Activated B cell treated with CpG ODN at 0.5 μM for 24 hours (primary cell): ENCODE measurements at regions not wholly inside any gene's neighbourhood (a gene's known extent, or its start where the extent isn't known, plus 50 kb on each side); places are given as distances from the start of the nearest gene placed in this dataset.

ENCODE experiments used
- ATAC-seq: fragments of 200-7000 bp; cut with Tn5 transposase; one replicate; pipeline ENCODE4 v1.10.0; 2021; ENCODE audit warnings: low read depth, mild to moderate bottlenecking, moderate library complexity
- CTCF ChIA-PET: fragments of 350-600 bp; sonication (Branson Sonifier 250); formaldehyde crosslinking; loops from one replicate; lab custom pipeline; 2021; ENCODE audit warnings: antibody characterized with exemption; lab: Charles Lee
- POLR2A ChIA-PET: fragments of 350-600 bp; sonication (Branson Sonifier 250); formaldehyde crosslinking; loops from one replicate; lab custom pipeline; 2021; ENCODE audit warnings: antibody characterized with exemption; lab: Charles Lee
- DNase-seq: peaks from one replicate; pipeline ENCODE4 v3.0.0; 2022
- H3K27ac Mint-ChIP-seq: one replicate; pipeline ENCODE4 v1.8.0; 2020; ENCODE audit warnings: mixed read lengths
- H3K27me3 Mint-ChIP-seq: one replicate; pipeline ENCODE4 v1.8.0; 2021; ENCODE audit warnings: mixed read lengths
- H3K36me3 Mint-ChIP-seq: one replicate; pipeline ENCODE4 v1.8.0; 2021; ENCODE audit warnings: low read depth, mixed read lengths
- H3K4me1 Mint-ChIP-seq: one replicate; pipeline ENCODE4 v1.8.0; 2021; ENCODE audit warnings: mixed read lengths
- H3K4me3 Mint-ChIP-seq: one replicate; pipeline ENCODE4 v1.8.0; 2020; ENCODE audit warnings: mild to moderate bottlenecking, mixed read lengths
- H3K9me3 Mint-ChIP-seq: one replicate; pipeline ENCODE4 v1.8.0; 2020; ENCODE audit warnings: mixed read lengths
- intact Hi-C: fragments of 100-400 bp; cut with micrococcal nuclease; formaldehyde crosslinking; loops from one replicate; pipeline ENCODE4 v1.15.1; 2024
- TF ChIP-seq, protein P1 (sequence below): fragments of 200-600 bp; IDR thresholded peaks from one replicate; pipeline ENCODE4 v1.8.0; 2022; ENCODE audit warnings: antibody characterized with exemption, mild to moderate bottlenecking

DNA sequence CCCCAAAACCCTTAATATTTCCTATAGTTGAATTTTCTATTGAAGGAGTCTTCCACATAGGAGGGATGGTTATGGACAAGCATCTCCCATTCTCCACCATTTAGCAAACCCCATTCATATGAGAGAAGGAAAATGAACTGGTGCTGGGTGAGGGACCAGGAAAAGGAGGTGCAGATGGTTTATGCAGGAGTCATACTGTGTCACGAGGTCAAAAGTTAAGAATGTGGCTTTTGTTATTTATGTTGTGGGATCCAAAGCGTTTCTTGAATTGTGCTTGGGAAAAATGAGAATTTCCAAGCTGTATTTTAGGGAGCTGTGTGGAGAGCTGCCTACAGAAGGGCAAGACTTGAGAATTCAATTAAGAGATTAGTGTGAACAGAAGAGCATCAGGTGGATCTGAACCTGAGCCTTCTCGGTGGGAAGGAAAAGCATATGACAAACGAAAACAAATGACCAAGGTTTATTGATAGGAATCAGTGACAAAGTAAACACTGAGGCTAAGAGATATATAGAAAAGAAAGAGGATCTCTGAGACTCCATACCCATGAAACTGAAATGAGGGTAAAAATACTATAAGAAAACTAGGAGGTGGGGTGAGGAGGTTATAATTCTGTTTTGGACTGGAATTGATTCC, 473.3 kb upstream of the NR2F2 start:
- intact Hi-C loops: no loop called here
- no peak for ATAC-seq
- no peak for DNase-seq
- H3K27ac Mint-ChIP-seq: no peak overlapping the region
- H3K4me3 Mint-ChIP-seq: no peak overlapping the region
- ChIA-PET POLR2A (no interaction called here), CTCF (no interaction called here)
- no peaks in the 10 kb centered on the region for H3K4me1 Mint-ChIP-seq
- TF ChIP-seq, protein P1, sequence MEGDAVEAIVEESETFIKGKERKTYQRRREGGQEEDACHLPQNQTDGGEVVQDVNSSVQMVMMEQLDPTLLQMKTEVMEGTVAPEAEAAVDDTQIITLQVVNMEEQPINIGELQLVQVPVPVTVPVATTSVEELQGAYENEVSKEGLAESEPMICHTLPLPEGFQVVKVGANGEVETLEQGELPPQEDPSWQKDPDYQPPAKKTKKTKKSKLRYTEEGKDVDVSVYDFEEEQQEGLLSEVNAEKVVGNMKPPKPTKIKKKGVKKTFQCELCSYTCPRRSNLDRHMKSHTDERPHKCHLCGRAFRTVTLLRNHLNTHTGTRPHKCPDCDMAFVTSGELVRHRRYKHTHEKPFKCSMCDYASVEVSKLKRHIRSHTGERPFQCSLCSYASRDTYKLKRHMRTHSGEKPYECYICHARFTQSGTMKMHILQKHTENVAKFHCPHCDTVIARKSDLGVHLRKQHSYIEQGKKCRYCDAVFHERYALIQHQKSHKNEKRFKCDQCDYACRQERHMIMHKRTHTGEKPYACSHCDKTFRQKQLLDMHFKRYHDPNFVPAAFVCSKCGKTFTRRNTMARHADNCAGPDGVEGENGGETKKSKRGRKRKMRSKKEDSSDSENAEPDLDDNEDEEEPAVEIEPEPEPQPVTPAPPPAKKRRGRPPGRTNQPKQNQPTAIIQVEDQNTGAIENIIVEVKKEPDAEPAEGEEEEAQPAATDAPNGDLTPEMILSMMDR: no peak
- no peaks in the 10 kb centered on the region for H3K36me3 Mint-ChIP-seq
- no peaks in the 10 kb centered on the region for H3K9me3 Mint-ChIP-seq
- H3K27me3 Mint-ChIP-seq: no peaks in the 10 kb centered on the region

DNA sequence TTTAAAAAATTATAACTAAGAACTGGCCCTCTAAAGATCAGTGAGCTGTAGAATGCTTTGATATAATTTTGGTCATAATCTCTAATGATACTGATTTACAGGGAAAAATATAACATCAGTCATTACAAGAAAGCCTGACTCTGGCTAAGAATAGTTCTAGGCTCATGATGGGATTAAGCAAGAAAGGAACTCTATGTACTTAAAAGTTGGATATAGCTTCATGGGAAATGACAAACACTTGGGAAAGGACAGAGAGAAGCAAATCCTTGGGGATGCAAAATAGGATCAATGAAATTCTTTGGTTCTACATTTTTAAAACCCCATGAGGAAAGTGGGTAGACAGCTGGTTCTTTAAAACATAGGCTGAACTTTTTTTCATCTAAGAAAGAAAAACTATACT, 472.7 kb upstream of the NR2F2 start:
- Mint-ChIP-seq H3K27ac (no peak overlapping the region), H3K4me1 (no peaks in the 10 kb centered on the region), H3K9me3 (no peaks in the 10 kb centered on the region), H3K36me3 (no peaks in the 10 kb centered on the region), H3K4me3 (no peak overlapping the region), H3K27me3 (no peaks in the 10 kb centered on the region)
- ChIA-PET CTCF (no interaction called here), POLR2A (no interaction called here)
- TF ChIP-seq, protein P1: no peak
- DNase-seq: no peak
- ATAC-seq: no peak
- intact Hi-C loops: no loop called here

DNA sequence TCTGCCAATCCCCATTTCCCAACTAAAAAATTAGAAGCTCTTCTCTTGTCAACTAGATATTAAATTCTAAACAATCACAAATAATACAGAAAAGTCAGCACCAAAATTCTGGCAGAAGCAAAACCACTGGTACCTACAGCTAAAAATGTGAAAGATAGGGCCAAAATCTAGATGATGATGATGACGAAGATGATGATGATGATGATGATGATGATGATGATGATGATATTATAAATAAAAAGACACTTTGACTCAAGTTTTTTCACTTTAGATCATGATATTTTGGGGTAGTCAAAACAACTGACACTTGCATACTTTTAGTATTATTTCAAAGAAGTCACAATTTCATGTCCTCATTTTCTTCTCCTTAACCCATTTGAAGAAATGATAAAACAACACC, 470.1 kb upstream of the NR2F2 start:
- intact Hi-C loops: no loop called here
- Mint-ChIP-seq H3K36me3 (no peaks in the 10 kb centered on the region), H3K4me3 (no peak overlapping the region), H3K9me3 (no peaks in the 10 kb centered on the region), H3K27me3 (no peaks in the 10 kb centered on the region), H3K4me1 (no peaks in the 10 kb centered on the region), H3K27ac (no peak overlapping the region)
- no peak for ATAC-seq
- ChIA-PET CTCF (no interaction called here), POLR2A (no interaction called here)
- no peak for DNase-seq
- TF ChIP-seq, protein P1: no peak

DNA sequence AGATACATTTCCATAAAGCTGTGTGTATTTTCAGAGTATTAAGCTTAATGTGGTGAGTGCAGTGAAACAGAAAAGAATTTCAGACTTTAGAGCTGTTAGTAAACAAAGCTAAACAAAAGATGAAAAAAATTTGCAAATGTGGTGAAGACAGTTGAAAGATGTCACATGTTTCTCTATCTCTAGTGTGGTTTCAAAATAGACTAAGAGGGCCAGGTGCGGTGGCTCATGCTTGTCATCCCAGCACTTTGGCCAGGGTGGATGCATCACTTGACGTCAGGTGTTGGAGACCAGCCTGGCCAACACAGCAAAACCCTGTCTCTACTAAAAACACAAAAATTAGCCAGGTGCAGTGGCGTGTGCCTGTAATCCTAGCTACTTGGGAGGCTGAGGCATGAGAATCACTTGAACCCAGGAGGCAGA, 466.0 kb upstream of the NR2F2 start:
- Mint-ChIP-seq H3K36me3 (no peaks in the 10 kb centered on the region), H3K27me3 (no peaks in the 10 kb centered on the region), H3K4me1 (no peaks in the 10 kb centered on the region), H3K27ac (no peak overlapping the region), H3K9me3 (no peaks in the 10 kb centered on the region), H3K4me3 (no peak overlapping the region)
- TF ChIP-seq, protein P1: no peak
- intact Hi-C loops: no loop called here
- ATAC-seq: no peak
- ChIA-PET CTCF (no interaction called here), POLR2A (no interaction called here)
- no peak for DNase-seq

DNA sequence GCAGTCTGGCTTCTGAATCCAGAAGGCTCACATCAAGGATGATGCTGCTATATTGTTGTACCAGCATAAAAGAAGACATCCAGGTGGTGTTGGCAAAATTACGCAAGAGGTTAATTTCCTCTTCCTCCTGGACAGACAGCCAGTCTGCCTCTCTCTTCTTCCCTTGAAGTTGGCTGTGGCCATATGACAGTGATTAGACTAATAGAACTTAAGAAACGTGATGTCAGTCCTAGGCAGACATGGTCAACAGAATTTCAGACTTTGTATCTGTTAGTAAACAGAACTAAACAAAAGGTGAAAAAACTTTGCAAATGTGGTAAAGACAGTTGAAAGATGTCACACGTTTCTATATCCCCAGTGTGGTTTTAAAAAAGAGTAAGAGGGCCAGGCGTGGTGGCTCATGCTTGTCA, 465.2 kb upstream of the NR2F2 start:
- intact Hi-C loops: no loop called here
- Mint-ChIP-seq H3K27me3 (no peaks in the 10 kb centered on the region), H3K4me3 (no peak overlapping the region), H3K9me3 (no peaks in the 10 kb centered on the region), H3K27ac (no peak overlapping the region), H3K36me3 (no peaks in the 10 kb centered on the region), H3K4me1 (no peaks in the 10 kb centered on the region)
- DNase-seq (no peak), ATAC-seq (no peak)
- POLR2A ChIA-PET: no interaction called here
- CTCF ChIA-PET: no interaction called here
- TF ChIP-seq, protein P1: no peak
